ENCODE measurements at regions not wholly inside any gene's neighbourhood (a gene's known extent, or its start where the extent isn't known, plus 50 kb on each side); places are given as distances from the start of the nearest gene placed in this dataset.

DNA sequence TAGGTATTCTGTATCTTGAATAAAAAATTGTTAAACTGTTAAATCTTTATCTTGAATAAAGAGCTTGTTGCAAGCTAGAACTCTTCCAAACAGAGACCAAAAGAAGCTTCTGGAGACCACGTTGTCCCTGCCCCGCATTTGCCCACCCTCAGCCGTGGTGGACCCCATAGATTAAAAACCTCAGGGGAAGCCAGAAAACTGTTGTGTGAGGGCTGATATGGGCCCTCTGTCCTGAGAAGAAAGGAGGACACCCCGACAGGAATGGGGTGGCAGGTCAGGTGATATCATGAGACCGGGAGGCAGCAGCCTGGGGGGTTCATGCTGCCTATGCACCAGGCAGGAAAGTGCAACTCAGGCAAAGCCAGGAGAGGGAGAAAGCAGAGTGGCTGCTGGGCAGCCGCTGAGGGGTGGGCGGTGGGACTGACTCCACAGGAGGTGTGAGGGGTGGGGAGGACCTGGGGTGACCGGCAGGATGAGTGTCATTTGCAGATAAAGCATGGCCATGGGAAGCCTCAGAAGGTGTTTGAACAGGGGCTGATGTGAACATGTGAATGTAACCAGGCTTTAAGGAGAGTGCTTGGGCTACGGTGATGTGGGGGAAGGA is 147.8 kb downstream of the IRF8 start:
- Histone ChIP-seq H3K9me3 (ENCODE audit: control extremely low read depth in 1 of 5, control insufficient read depth in 4 of 5, insufficient read depth in 2 of 5, low read depth in 1 of 5, low read length in 4 of 5) (no peaks in the 10 kb centered on the region), H3K27ac (ENCODE audit: insufficient read depth in 1 of 2, low read depth in 1 of 2, low read length in 2 of 2, poor library complexity in 1 of 2, severe bottlenecking in 2 of 2) (no peak overlapping the region), H3K4me3 (ENCODE audit: control insufficient read depth in 1 of 7, extremely low read depth in 1 of 7, insufficient read depth in 4 of 7, low read depth in 2 of 7, low read length in 6 of 7) (no peak overlapping the region), H3K4me1 (ENCODE audit: control extremely low read depth in 1 of 4, control insufficient read depth in 4 of 4, insufficient read depth in 4 of 4, low read length in 3 of 4) (peaks cover 0 to 15% (median 6%) of the 10 kb centered on the region in 4 experiments), H3K36me3 (ENCODE audit: control insufficient read depth in 4 of 4, insufficient read depth in 4 of 4, low read length in 3 of 4) (no peaks in the 10 kb centered on the region), H3K27me3 (replicated peaks in 2 of 5; ENCODE audit: control insufficient read depth in 4 of 5, insufficient read depth in 5 of 5, low read length in 4 of 5) (peaks cover 0 to 57% (median 6%) of the 10 kb centered on the region in 5 experiments)
- 67% methylated on average over 6 of the region's 9 CpGs for WGBS (ENCODE audit: insufficient coverage)
- ChIA-PET CTCF (interaction anchor here (0.8 to 3.4 kb wide), 3 partner anchors 18 to 26 kb away, joined by 3 to 14 read pairs (median 7); no protein-coding TSS in a partner anchor), POLR2A (no interaction called here)
- peak in 2 of 3 donors; percentile 40 to 66 for DNase-seq

GRCh38 chr16:86048221-86048620 is 149.3 kb downstream of the IRF8 start:
- POLR2A ChIA-PET: no interaction called here
- WGBS (ENCODE audit: insufficient coverage): 0% methylated on average over 1 of the region's 11 CpGs
- Histone ChIP-seq H3K27ac (ENCODE audit: insufficient read depth in 1 of 2, low read depth in 1 of 2, low read length in 2 of 2, poor library complexity in 1 of 2, severe bottlenecking in 2 of 2) (no peak overlapping the region), H3K27me3 (replicated peaks in 2 of 5; ENCODE audit: control insufficient read depth in 4 of 5, insufficient read depth in 5 of 5, low read length in 4 of 5) (peaks cover 0 to 44% (median 3%) of the 10 kb centered on the region in 5 experiments), H3K36me3 (ENCODE audit: control insufficient read depth in 4 of 4, insufficient read depth in 4 of 4, low read length in 3 of 4) (no peaks in the 10 kb centered on the region), H3K9me3 (ENCODE audit: control extremely low read depth in 1 of 5, control insufficient read depth in 4 of 5, insufficient read depth in 2 of 5, low read depth in 1 of 5, low read length in 4 of 5) (no peaks in the 10 kb centered on the region), H3K4me1 (ENCODE audit: control extremely low read depth in 1 of 4, control insufficient read depth in 4 of 4, insufficient read depth in 4 of 4, low read length in 3 of 4) (peaks cover 0 to 15% (median 6%) of the 10 kb centered on the region in 4 experiments), H3K4me3 (ENCODE audit: control insufficient read depth in 1 of 7, extremely low read depth in 1 of 7, insufficient read depth in 4 of 7, low read depth in 2 of 7, low read length in 6 of 7) (no peak overlapping the region)
- CTCF ChIA-PET: interaction anchor here (3.3 kb wide), 1 partner anchor 22 kb away, joined by 14 read pairs; no protein-coding TSS in a partner anchor
- DNase-seq: peak in 1 of 3 donors; percentile 30

GRCh38 chr16:86048882-86049585 is 150.1 kb downstream of the IRF8 start:
- Histone ChIP-seq H3K27ac (ENCODE audit: insufficient read depth in 1 of 2, low read depth in 1 of 2, low read length in 2 of 2, poor library complexity in 1 of 2, severe bottlenecking in 2 of 2) (no peak overlapping the region), H3K36me3 (ENCODE audit: control insufficient read depth in 4 of 4, insufficient read depth in 4 of 4, low read length in 3 of 4) (no peaks in the 10 kb centered on the region), H3K4me1 (ENCODE audit: control extremely low read depth in 1 of 4, control insufficient read depth in 4 of 4, insufficient read depth in 4 of 4, low read length in 3 of 4) (peaks cover 0 to 15% (median 6%) of the 10 kb centered on the region in 4 experiments), H3K4me3 (ENCODE audit: control insufficient read depth in 1 of 7, extremely low read depth in 1 of 7, insufficient read depth in 4 of 7, low read depth in 2 of 7, low read length in 6 of 7) (no peak overlapping the region), H3K27me3 (replicated peaks in 2 of 5; ENCODE audit: control insufficient read depth in 4 of 5, insufficient read depth in 5 of 5, low read length in 4 of 5) (peaks cover 0 to 38% (median 3%) of the 10 kb centered on the region in 5 experiments), H3K9me3 (ENCODE audit: control extremely low read depth in 1 of 5, control insufficient read depth in 4 of 5, insufficient read depth in 2 of 5, low read depth in 1 of 5, low read length in 4 of 5) (no peaks in the 10 kb centered on the region)
- POLR2A ChIA-PET: no interaction called here
- DNase-seq: no peak
- 95% methylated on average over 8 of the region's 11 CpGs for WGBS (ENCODE audit: insufficient coverage)
- CTCF ChIA-PET: interaction anchor here (0.9 to 3.3 kb wide), 3 partner anchors 10 to 468 kb away, joined by 3 to 14 read pairs (median 3); no protein-coding TSS in a partner anchor

DNA sequence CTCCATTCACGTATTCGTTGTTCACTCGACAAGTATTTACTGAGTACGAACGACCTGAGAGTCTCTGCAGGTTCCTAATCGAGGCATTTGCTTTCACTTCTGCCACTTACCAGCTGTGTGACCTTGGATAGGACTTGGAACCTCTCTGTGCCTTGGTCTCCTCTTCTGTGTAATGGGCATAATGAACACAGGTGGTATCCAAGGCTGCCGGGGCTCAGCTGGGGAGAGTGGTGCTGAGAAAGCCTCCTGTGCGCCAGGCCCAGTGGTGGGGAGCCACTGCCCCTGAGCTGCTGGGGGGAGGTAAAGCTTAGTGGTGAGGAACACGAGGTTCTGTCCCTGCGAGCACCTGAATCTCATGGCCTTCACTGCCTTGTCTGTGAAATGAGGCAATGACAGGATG is 150.7 kb downstream of the IRF8 start:
- CTCF ChIA-PET: interaction anchor here (0.9 to 3.3 kb wide), 3 partner anchors 9 to 467 kb away, joined by 3 to 14 read pairs (median 3); no protein-coding TSS in a partner anchor
- no peak for DNase-seq

GRCh38 chr16:86050111-86050510 is 151.1 kb downstream of the IRF8 start:
- Histone ChIP-seq H3K36me3 (ENCODE audit: control insufficient read depth in 4 of 4, insufficient read depth in 4 of 4, low read length in 3 of 4) (no peaks in the 10 kb centered on the region), H3K4me1 (ENCODE audit: control extremely low read depth in 1 of 4, control insufficient read depth in 4 of 4, insufficient read depth in 4 of 4, low read length in 3 of 4) (peaks cover 0 to 11% (median 6%) of the 10 kb centered on the region in 4 experiments), H3K27ac (ENCODE audit: insufficient read depth in 1 of 2, low read depth in 1 of 2, low read length in 2 of 2, poor library complexity in 1 of 2, severe bottlenecking in 2 of 2) (no peak overlapping the region), H3K4me3 (ENCODE audit: control insufficient read depth in 1 of 7, extremely low read depth in 1 of 7, insufficient read depth in 4 of 7, low read depth in 2 of 7, low read length in 6 of 7) (no peak overlapping the region), H3K9me3 (ENCODE audit: control extremely low read depth in 1 of 5, control insufficient read depth in 4 of 5, insufficient read depth in 2 of 5, low read depth in 1 of 5, low read length in 4 of 5) (no peaks in the 10 kb centered on the region), H3K27me3 (replicated peaks in 2 of 5; ENCODE audit: control insufficient read depth in 4 of 5, insufficient read depth in 5 of 5, low read length in 4 of 5) (peaks cover 0 to 42% (median 3%) of the 10 kb centered on the region in 5 experiments)
- DNase-seq: no peak
- ChIA-PET CTCF (interaction anchor here (0.9 to 3.3 kb wide), 4 partner anchors 9 to 470 kb away, joined by 3 to 14 read pairs (median 4); no protein-coding TSS in a partner anchor), POLR2A (no interaction called here)
- WGBS (ENCODE audit: insufficient coverage): 91% methylated on average over 7 of the region's 8 CpGs

More for the DNA sequence above, 150.7 kb downstream of the IRF8 start:
- Histone ChIP-seq H3K27ac (ENCODE audit: insufficient read depth in 1 of 2, low read depth in 1 of 2, low read length in 2 of 2, poor library complexity in 1 of 2, severe bottlenecking in 2 of 2) (no peak overlapping the region), H3K36me3 (ENCODE audit: control insufficient read depth in 4 of 4, insufficient read depth in 4 of 4, low read length in 3 of 4) (no peaks in the 10 kb centered on the region), H3K27me3 (replicated peaks in 2 of 5; ENCODE audit: control insufficient read depth in 4 of 5, insufficient read depth in 5 of 5, low read length in 4 of 5) (peaks cover 0 to 38% (median 3%) of the 10 kb centered on the region in 5 experiments), H3K4me3 (ENCODE audit: control insufficient read depth in 1 of 7, extremely low read depth in 1 of 7, insufficient read depth in 4 of 7, low read depth in 2 of 7, low read length in 6 of 7) (no peak overlapping the region), H3K4me1 (ENCODE audit: control extremely low read depth in 1 of 4, control insufficient read depth in 4 of 4, insufficient read depth in 4 of 4, low read length in 3 of 4) (peaks cover 0 to 12% (median 6%) of the 10 kb centered on the region in 4 experiments), H3K9me3 (ENCODE audit: control extremely low read depth in 1 of 5, control insufficient read depth in 4 of 5, insufficient read depth in 2 of 5, low read depth in 1 of 5, low read length in 4 of 5) (no peaks in the 10 kb centered on the region)
- POLR2A ChIA-PET: no interaction called here
- WGBS (ENCODE audit: insufficient coverage): 98% methylated on average over 9 of the region's 10 CpGs

DNA sequence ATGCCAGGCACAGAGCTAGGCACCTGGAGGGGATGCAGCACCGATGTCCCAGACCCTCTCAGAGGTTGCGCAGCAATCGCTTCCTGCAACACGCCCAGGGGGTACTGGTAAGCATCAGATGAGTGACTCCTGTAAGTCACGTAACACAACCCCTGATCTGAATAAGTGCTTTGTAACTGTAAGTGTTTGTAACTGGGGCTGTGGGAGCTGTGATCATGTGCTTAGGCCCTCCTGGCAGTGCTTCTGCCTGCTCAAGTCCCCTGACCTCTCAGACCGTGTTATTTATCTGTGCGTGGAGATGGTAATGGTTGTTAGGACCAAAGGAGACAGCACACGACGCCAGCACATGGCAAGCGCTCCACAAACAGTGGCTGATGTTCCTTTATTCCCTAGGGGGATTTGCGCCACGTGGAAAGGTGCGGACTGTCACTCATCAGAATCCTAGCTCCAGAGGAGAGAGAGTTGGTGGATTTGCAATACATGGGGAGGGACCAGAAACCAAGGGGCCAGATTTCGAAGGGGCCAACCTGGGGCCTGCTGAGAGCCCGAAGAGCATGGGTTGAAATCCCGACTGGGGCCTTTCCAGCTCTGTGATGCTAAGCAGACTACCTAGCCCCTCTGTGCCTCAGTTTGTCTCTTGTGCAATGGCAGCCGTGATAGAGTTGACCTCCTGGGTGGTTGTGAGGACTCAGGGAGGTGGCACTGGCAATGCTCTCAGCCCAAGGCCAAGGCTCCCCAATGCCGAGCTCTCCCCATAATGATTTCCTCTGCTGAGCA is 151.8 kb downstream of the IRF8 start:
- H3K27ac ChIP-seq (ENCODE audit: insufficient read depth in 1 of 2, low read depth in 1 of 2, low read length in 2 of 2, poor library complexity in 1 of 2, severe bottlenecking in 2 of 2): no peak overlapping the region
- WGBS (ENCODE audit: insufficient coverage): 93% methylated on average over 13 of the region's 18 CpGs
- H3K27me3 ChIP-seq (replicated peaks in 2 of 5; ENCODE audit: control insufficient read depth in 4 of 5, insufficient read depth in 5 of 5, low read length in 4 of 5): peaks cover 0 to 44% (median 3%) of the 10 kb centered on the region in 5 experiments
- no peaks in the 10 kb centered on the region for H3K36me3 ChIP-seq (ENCODE audit: control insufficient read depth in 4 of 4, insufficient read depth in 4 of 4, low read length in 3 of 4)
- no peak for DNase-seq
- no peaks in the 10 kb centered on the region for H3K9me3 ChIP-seq (ENCODE audit: control extremely low read depth in 1 of 5, control insufficient read depth in 4 of 5, insufficient read depth in 2 of 5, low read depth in 1 of 5, low read length in 4 of 5)
- no peak overlapping the region for H3K4me3 ChIP-seq (ENCODE audit: control insufficient read depth in 1 of 7, extremely low read depth in 1 of 7, insufficient read depth in 4 of 7, low read depth in 2 of 7, low read length in 6 of 7)
- POLR2A ChIA-PET: no interaction called here
- CTCF ChIA-PET: interaction anchor here (0.9 to 3.3 kb wide), 3 partner anchors 19 to 470 kb away, joined by 3 to 14 read pairs (median 4); no protein-coding TSS in a partner anchor
- H3K4me1 ChIP-seq (ENCODE audit: control extremely low read depth in 1 of 4, control insufficient read depth in 4 of 4, insufficient read depth in 4 of 4, low read length in 3 of 4): peaks cover 0 to 8% (median 6%) of the 10 kb centered on the region in 4 experiments
